HL-60 (cell line): ENCODE measurements at regions not wholly inside any gene's neighbourhood (a gene's known extent, or its start where the extent isn't known, plus 50 kb on each side); places are given as distances from the start of the nearest gene placed in this dataset.

Experiments used
- CTCF ChIP-seq: IDR thresholded peaks from one replicate; pipeline ENCODE4 v1.5.1; 2011; ENCODE audit warnings: low read length, control low read depth, inconsistent platforms; ENCODE audit not compliant: insufficient read depth
- REST ChIP-seq: IDR thresholded peaks from 2 replicates; pipeline ENCODE4 v1.6.1; 2012; ENCODE audit warnings: low read depth; ENCODE audit not compliant: insufficient replicate concordance
- SPI1 ChIP-seq: IDR thresholded peaks from 2 replicates; pipeline ENCODE4 v1.6.1; 2012; ENCODE audit warnings: low read depth, mild to moderate bottlenecking, borderline replicate concordance

GRCh38 chr2:120551522-120551921 lies 184.1 kb upstream of the GLI2 start:
- TF ChIP-seq REST, result no peak
- peak; percentile 94 for TF ChIP-seq SPI1
- TF ChIP-seq CTCF, result no peak
